Mesothelial cell of epicardium (in vitro differentiated cells): ENCODE measurements at regions not wholly inside any gene's neighbourhood (a gene's known extent, or its start where the extent isn't known, plus 50 kb on each side); places are given as distances from the start of the nearest gene placed in this dataset.
"Not testable (repeated sequence)": the region's sequence is repeated elsewhere in the genome, so short reads cannot be mapped to it uniquely, and the experiment has no call there.

Experiments
- DNase-seq, 2 experiments: peaks; one replicate each; pipeline ENCODE4 v3.0.0; 2021; ENCODE audit warnings: low spot score in 2 of 2; ENCODE audit not compliant: unreplicated experiment in 2 of 2
- H3K27ac Mint-ChIP-seq: 2 replicates; pipeline ENCODE4 v1.8.0; 2021; ENCODE audit warnings: mixed read lengths
- H3K27me3 Mint-ChIP-seq: 2 replicates; pipeline ENCODE4 v1.8.0; 2021; ENCODE audit warnings: low read depth, mixed read lengths
- H3K36me3 Mint-ChIP-seq: 2 replicates; pipeline ENCODE4 v1.8.0; 2021; ENCODE audit warnings: mixed read lengths
- H3K4me1 Mint-ChIP-seq: 2 replicates; pipeline ENCODE4 v1.8.0; 2021; ENCODE audit warnings: mixed read lengths
- H3K4me3 Mint-ChIP-seq: 2 replicates; pipeline ENCODE4 v1.8.0; 2021; ENCODE audit warnings: mild to moderate bottlenecking, moderate library complexity, mixed read lengths
- H3K9me3 Mint-ChIP-seq: 2 replicates; pipeline ENCODE4 v1.8.0; 2021; ENCODE audit warnings: mixed read lengths
- TF ChIP-seq, protein P1 (sequence below): fragments of 200-600 bp; sonication (generic); IDR thresholded peaks from one replicate; pipeline ENCODE4 v1.5.0; 2021; ENCODE audit warnings: antibody characterized with exemption; ENCODE audit not compliant: unreplicated experiment

DNA sequence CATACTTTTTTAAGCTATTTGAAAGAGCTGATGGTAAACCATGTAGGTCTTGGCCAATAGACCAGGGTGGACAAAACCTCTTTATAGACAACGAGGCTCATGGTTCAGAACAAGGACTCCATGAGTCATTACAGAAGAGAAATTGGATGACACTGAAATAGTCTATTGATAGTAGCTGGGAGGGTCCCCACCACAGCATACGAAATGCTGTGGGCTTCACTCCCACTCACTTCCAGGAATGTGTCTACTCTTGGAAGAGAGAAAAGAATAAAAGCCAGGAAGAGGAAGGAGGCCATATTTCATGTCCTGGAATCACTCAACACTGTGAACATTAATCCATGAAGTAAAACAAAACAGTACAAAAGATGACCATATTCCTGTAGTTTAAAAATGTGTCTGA, 82.3 kb upstream of the MXRA5 start:
- DNase-seq, result no peak
- Mint-ChIP-seq H3K27me3 (no peaks in the 10 kb centered on the region), H3K27ac (no peak overlapping the region), H3K9me3 (no peaks in the 10 kb centered on the region), H3K4me3 (no peak overlapping the region), H3K36me3 (no peaks in the 10 kb centered on the region), H3K4me1 (peaks cover 6% of the 10 kb centered on the region)
- TF ChIP-seq, protein P1, sequence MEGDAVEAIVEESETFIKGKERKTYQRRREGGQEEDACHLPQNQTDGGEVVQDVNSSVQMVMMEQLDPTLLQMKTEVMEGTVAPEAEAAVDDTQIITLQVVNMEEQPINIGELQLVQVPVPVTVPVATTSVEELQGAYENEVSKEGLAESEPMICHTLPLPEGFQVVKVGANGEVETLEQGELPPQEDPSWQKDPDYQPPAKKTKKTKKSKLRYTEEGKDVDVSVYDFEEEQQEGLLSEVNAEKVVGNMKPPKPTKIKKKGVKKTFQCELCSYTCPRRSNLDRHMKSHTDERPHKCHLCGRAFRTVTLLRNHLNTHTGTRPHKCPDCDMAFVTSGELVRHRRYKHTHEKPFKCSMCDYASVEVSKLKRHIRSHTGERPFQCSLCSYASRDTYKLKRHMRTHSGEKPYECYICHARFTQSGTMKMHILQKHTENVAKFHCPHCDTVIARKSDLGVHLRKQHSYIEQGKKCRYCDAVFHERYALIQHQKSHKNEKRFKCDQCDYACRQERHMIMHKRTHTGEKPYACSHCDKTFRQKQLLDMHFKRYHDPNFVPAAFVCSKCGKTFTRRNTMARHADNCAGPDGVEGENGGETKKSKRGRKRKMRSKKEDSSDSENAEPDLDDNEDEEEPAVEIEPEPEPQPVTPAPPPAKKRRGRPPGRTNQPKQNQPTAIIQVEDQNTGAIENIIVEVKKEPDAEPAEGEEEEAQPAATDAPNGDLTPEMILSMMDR, result no peak

GRCh38 chrX:3426552-3426951, 80.1 kb upstream of the MXRA5 start:
- peaks cover 3% of the 10 kb centered on the region for H3K4me1 Mint-ChIP-seq
- no peaks in the 10 kb centered on the region for H3K9me3 Mint-ChIP-seq

DNA sequence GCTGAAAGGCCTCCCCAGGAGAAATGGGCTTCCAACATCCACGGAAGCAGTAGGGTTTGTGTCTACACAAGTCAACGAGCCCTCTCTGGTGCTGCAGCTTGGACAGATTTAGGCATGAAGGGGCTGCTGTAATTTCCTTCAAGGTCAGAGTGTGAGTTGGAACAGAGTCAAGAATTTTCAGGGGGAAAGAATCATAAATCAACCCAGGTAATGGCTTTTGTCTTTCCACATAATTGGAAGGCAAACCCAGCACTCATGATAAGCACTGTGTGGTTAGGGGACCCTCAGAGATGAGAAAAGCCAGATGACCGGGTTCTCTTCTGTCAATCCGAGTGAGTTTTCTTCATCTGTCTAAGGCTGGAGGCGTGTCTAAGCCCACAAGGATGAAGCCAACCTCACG, 78.6 kb upstream of the MXRA5 start:
- no peaks in the 10 kb centered on the region for H3K36me3 Mint-ChIP-seq
- DNase-seq, result no peak
- H3K4me3 Mint-ChIP-seq, result no peak overlapping the region
- TF ChIP-seq, protein P1, result no peak
- no peaks in the 10 kb centered on the region for H3K27me3 Mint-ChIP-seq
- H3K9me3 Mint-ChIP-seq, result no peaks in the 10 kb centered on the region
- peak overlapping the region; percentile 74 for H3K27ac Mint-ChIP-seq
- peaks cover 6% of the 10 kb centered on the region for H3K4me1 Mint-ChIP-seq

More at GRCh38 chrX:3426552-3426951, 80.1 kb upstream of the MXRA5 start:
- Mint-ChIP-seq H3K4me3 (no peak overlapping the region), H3K36me3 (no peaks in the 10 kb centered on the region), H3K27me3 (no peaks in the 10 kb centered on the region), H3K27ac (no peak overlapping the region)
- DNase-seq, result no peak
- TF ChIP-seq, protein P1, result no peak

DNA sequence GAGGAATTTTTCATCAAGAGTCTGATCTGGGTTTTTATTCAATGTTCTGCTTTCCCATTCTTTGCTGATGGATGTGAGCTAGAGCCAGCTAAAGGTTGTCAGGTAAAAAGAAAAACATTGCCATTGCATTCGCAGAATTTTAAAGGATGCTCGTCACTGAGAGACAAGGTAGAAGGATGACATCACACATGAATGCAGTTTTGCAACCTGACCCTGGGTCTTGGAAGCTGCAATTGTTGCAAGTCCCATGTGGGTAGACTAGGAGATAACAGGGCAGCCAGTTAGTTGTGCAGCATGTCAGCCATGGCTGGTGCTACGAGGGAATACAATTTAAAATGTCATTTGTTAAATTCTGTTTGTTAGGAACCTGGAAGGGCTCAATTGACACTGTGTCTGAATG, 73.9 kb upstream of the MXRA5 start:
- Mint-ChIP-seq H3K27ac (no peak overlapping the region), H3K4me3 (no peak overlapping the region), H3K27me3 (no peaks in the 10 kb centered on the region), H3K36me3 (peaks cover 1% of the 10 kb centered on the region), H3K9me3 (peaks cover 4% of the 10 kb centered on the region), H3K4me1 (peaks cover 18% of the 10 kb centered on the region)
- no peak for DNase-seq
- TF ChIP-seq, protein P1, result no peak

DNA sequence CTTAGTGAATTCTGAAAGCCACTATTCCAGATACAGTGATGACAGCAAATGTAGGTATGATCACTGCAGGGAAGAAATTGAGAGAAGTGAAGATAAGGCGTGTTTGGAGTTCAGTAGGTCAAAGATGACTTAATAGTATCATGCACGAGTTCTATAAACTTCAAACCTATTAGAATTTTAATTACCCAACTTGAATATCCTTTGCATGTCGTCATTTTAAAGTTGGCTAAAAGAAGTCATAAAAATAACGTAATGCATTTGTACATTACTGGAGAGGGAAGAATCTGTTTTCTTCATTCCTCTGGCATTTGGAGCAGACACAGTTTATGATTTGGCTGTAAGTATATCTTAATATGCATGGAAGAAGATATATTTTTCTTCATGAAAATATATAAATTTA, 68.6 kb upstream of the MXRA5 start:
- H3K4me1 Mint-ChIP-seq, result peaks cover 30% of the 10 kb centered on the region
- H3K9me3 Mint-ChIP-seq, result peaks cover 21% of the 10 kb centered on the region
- TF ChIP-seq, protein P1, result no peak
- no peak for DNase-seq
- H3K27ac Mint-ChIP-seq, result peak overlapping the region; percentile 44
- no peaks in the 10 kb centered on the region for H3K27me3 Mint-ChIP-seq
- H3K36me3 Mint-ChIP-seq, result peaks cover 10% of the 10 kb centered on the region
- H3K4me3 Mint-ChIP-seq, result no peak overlapping the region

GRCh38 chrX:3411626-3412025, 65.2 kb upstream of the MXRA5 start:
- peaks cover 43% of the 10 kb centered on the region for H3K4me1 Mint-ChIP-seq

GRCh38 chrX:3409936-3410335, 63.5 kb upstream of the MXRA5 start:
- Mint-ChIP-seq H3K4me1 (peaks cover 34% of the 10 kb centered on the region), H3K9me3 (peaks cover 20% of the 10 kb centered on the region), H3K27ac (peak overlapping the region; percentile 50)
- DNase-seq, H3K36me3 Mint-ChIP-seq, H3K27me3 Mint-ChIP-seq, H3K4me3 Mint-ChIP-seq: not testable (repeated sequence)

More at GRCh38 chrX:3411626-3412025, 65.2 kb upstream of the MXRA5 start:
- not testable (repeated sequence) for DNase-seq, H3K36me3 Mint-ChIP-seq, H3K27me3 Mint-ChIP-seq, H3K27ac Mint-ChIP-seq, H3K4me3 Mint-ChIP-seq
- peaks cover 20% of the 10 kb centered on the region for H3K9me3 Mint-ChIP-seq
